Suppressor macrophage treated with lipopolysaccharide for 4 hours (primary cell): ENCODE measurements at regions not wholly inside any gene's neighbourhood (a gene's known extent, or its start where the extent isn't known, plus 50 kb on each side); places are given as distances from the start of the nearest gene placed in this dataset.

Source experiments
- DNase-seq: peaks from one replicate; pipeline ENCODE4 v3.0.0-alpha.2; 2020

- no peak for DNase-seq
These were observed 254.1 kb upstream of the IGFBP3 start for GRCh38 chr7:46175221-46175620.

GRCh38 chr7:46174196-46174580 lies 253.1 kb upstream of the IGFBP3 start:
- no peak for DNase-seq

- no peak for DNase-seq
These were observed 252.6 kb upstream of the IGFBP3 start for GRCh38 chr7:46173476-46174195.

GRCh38 chr7:46170792-46171191 lies 249.7 kb upstream of the IGFBP3 start:
- no peak for DNase-seq

- no peak for DNase-seq
These were observed 248.9 kb upstream of the IGFBP3 start for GRCh38 chr7:46170021-46170420.

- no peak for DNase-seq
These were observed 248.3 kb upstream of the IGFBP3 start for GRCh38 chr7:46169384-46169755.

- DNase-seq = no peak
These were observed 247.8 kb upstream of the IGFBP3 start for GRCh38 chr7:46168671-46169383.

GRCh38 chr7:46168231-46168630 lies 247.2 kb upstream of the IGFBP3 start:
- DNase-seq = no peak

- no peak for DNase-seq
These were observed 244.2 kb upstream of the IGFBP3 start for GRCh38 chr7:46165276-46165675.

- DNase-seq = no peak
These were observed 243.6 kb upstream of the IGFBP3 start for GRCh38 chr7:46164629-46165028.

GRCh38 chr7:46163246-46163645 lies 242.2 kb upstream of the IGFBP3 start:
- DNase-seq = no peak

- DNase-seq = no peak
These were observed 241.5 kb upstream of the IGFBP3 start for GRCh38 chr7:46162609-46163008.

GRCh38 chr7:46160861-46161260 lies 239.8 kb upstream of the IGFBP3 start:
- DNase-seq = no peak

GRCh38 chr7:46157931-46158330 lies 236.9 kb upstream of the IGFBP3 start:
- DNase-seq = no peak

- DNase-seq = no peak
These were observed 236.3 kb upstream of the IGFBP3 start for GRCh38 chr7:46157404-46157803.

- no peak for DNase-seq
These were observed 235.8 kb upstream of the IGFBP3 start for GRCh38 chr7:46156853-46157252.

- DNase-seq = no peak
These were observed 235.0 kb upstream of the IGFBP3 start for GRCh38 chr7:46156086-46156485.

GRCh38 chr7:46155367-46155766 lies 234.3 kb upstream of the IGFBP3 start:
- no peak for DNase-seq

GRCh38 chr7:46153951-46154787 lies 233.1 kb upstream of the IGFBP3 start:
- DNase-seq = no peak

GRCh38 chr7:46153583-46153950 lies 232.5 kb upstream of the IGFBP3 start:
- no peak for DNase-seq

- DNase-seq = no peak
These were observed 231.6 kb upstream of the IGFBP3 start for GRCh38 chr7:46152696-46153095.

GRCh38 chr7:46150721-46151120 lies 229.6 kb upstream of the IGFBP3 start:
- no peak for DNase-seq

- no peak for DNase-seq
These were observed 229.1 kb upstream of the IGFBP3 start for GRCh38 chr7:46150202-46150601.

- no peak for DNase-seq
These were observed 226.8 kb upstream of the IGFBP3 start for GRCh38 chr7:46147871-46148270.
